ENCODE measurements at regions not wholly inside any gene's neighbourhood (a gene's known extent, or its start where the extent isn't known, plus 50 kb on each side); places are given as distances from the start of the nearest gene placed in this dataset.
"Not testable (repeated sequence)": the region's sequence is repeated elsewhere in the genome, so short reads cannot be mapped to it uniquely, and the experiment has no call there.

DNA sequence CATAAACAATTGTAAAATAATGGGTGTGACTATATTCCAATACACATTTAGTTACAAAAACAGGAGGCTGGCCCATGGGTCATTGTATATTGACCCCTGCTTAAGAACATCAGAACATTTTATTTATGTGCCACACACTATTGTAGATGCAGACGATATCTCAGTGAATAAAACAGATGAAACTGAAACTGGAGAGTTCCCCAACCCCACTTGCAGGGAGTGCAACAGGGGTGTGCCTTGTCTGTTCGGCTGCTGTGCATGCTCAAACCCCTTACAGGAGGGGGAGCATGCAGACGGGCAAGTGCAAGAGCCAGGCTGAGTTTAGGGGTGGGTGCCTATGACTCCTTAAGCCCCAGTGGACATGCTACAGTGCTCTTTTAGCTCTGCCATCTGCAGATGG is 509.6 kb downstream of the IGSF11 start:
- TF ChIP-seq GATA1 (IDR thresholded peaks at IDR 0.05; ENCODE audit: low read depth, low read length): no peak
- TF ChIP-seq POLR2A (IDR thresholded peaks at IDR 0.05; ENCODE audit: low read length): no peak
- DNase-seq: no peak

- no peak for TF ChIP-seq POLR2A (IDR thresholded peaks at IDR 0.05; ENCODE audit: low read length)
- no peak for TF ChIP-seq GATA1 (IDR thresholded peaks at IDR 0.05; ENCODE audit: low read depth, low read length)
These were observed 507.7 kb downstream of the IGSF11 start for GRCh38 chr3:118526758-118527513.

DNA sequence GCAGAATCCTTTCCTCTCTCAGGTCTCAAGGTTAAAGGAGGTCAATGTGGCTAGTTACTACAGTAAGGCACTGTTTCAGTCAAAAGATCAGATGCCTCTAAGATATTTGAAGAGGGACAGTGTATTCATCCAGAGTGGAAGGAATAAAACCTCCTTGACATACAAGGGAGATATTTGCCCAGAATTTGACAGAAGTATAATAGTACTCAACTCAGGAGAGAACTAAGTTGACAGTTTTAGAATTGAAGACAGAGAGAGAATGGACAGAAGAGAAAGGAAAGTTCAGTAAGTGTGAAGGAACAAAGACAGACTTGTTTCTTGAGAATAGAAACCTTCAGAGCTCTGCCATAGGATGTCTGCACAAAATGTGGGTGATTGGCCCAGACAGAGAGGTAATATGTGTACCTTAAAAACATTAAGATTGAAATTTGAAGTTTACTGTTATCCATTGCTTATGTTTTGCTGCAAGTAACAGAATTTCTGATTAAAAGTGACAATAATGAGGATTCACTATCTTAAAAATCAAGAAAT is 507.1 kb downstream of the IGSF11 start:
- no peak for DNase-seq
- TF ChIP-seq POLR2A (IDR thresholded peaks at IDR 0.05; ENCODE audit: low read length) (no peak), GATA1 (IDR thresholded peaks at IDR 0.05; ENCODE audit: low read depth, low read length) (no peak)

More at GRCh38 chr3:118526758-118527513, 507.7 kb downstream of the IGSF11 start:
- peak in 1 of 2 experiments; percentile 37 for DNase-seq

DNA sequence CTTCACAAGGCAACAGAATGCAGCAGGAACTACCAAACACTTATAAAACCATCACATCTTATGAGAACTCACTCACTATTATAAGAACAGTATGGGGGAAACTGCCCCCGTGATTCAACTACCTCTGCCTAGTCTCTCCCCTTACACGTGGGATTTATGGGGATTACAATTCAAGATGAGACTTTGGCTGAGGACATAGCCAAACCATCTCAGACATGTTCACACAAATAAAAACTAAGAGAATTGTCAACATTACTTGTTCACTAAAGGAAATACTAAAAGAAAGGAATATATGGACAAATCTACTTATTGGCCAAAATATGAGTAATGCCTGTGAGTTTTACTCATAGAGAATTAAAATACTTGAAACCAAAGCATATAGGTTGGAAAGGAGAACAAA is 505.1 kb downstream of the IGSF11 start:
- DNase-seq: no peak
- TF ChIP-seq POLR2A (IDR thresholded peaks at IDR 0.05; ENCODE audit: low read length) (no peak), GATA1 (IDR thresholded peaks at IDR 0.05; ENCODE audit: low read depth, low read length) (no peak)

GRCh38 chr3:118530350-118530922 is 504.2 kb downstream of the IGSF11 start:
- peak; percentile 19 to 71 for DNase-seq
- TF ChIP-seq GATA1 (IDR thresholded peaks at IDR 0.05; ENCODE audit: low read depth, low read length) (no peak), POLR2A (IDR thresholded peaks at IDR 0.05; ENCODE audit: low read length) (no peak)

- peak; percentile 43 to 67 for DNase-seq
These were observed 503.7 kb downstream of the IGSF11 start for GRCh38 chr3:118530927-118531356.

- TF ChIP-seq GATA1 (IDR thresholded peaks at IDR 0.05; ENCODE audit: low read depth, low read length) (no peak), POLR2A (IDR thresholded peaks at IDR 0.05; ENCODE audit: low read length) (no peak)
- DNase-seq: no peak
These were observed 502.8 kb downstream of the IGSF11 start for GRCh38 chr3:118531816-118532215.

DNA sequence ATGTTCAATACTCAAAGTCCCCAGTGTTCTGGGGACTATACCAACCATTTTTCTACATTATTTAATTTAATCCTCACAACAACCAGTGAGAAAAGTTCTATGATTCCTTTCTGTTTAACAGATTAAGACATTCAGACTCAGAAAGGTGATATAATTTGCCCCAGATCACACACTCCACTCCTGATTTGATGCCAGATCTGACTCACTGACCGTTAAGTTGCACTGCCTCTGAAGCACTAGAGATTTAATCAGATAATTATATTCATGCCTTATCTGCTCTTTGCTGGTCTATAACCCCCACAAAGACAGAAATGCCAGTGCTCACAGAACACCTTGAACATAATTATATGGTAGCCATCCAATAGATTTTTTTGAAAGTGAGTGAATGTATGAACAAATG is 501.0 kb downstream of the IGSF11 start:
- TF ChIP-seq GATA1 (IDR thresholded peaks at IDR 0.05; ENCODE audit: low read depth, low read length) (no peak), POLR2A (IDR thresholded peaks at IDR 0.05; ENCODE audit: low read length) (no peak)
- peak in 1 of 2 experiments; percentile 6 for DNase-seq

GRCh38 chr3:118534519-118534918 is 500.1 kb downstream of the IGSF11 start:
- DNase-seq: no peak
- TF ChIP-seq GATA1 (IDR thresholded peaks at IDR 0.05; ENCODE audit: low read depth, low read length) (no peak), POLR2A (IDR thresholded peaks at IDR 0.05; ENCODE audit: low read length) (no peak)

DNA sequence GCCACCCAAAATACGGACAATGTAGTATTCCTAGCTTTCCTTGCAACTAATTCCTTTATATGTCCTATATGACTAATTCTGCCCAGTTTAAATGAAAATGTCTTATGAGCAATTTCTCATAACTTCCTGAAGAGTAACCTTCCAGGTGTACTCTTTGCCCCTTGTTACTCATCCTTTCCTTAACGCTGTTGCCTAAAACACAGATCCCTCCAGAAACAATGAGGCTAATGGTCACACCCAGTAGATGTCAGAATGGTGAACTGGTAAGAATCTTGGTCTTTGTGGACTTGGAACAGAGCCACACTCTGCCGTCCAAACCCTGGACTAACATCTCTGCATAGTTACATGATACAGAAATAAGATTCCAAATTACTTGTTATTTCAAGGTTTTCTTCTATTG is 497.9 kb downstream of the IGSF11 start:
- TF ChIP-seq GATA1 (IDR thresholded peaks at IDR 0.05; ENCODE audit: low read depth, low read length): no peak
- no peak for TF ChIP-seq POLR2A (IDR thresholded peaks at IDR 0.05; ENCODE audit: low read length)
- no peak for DNase-seq

DNA sequence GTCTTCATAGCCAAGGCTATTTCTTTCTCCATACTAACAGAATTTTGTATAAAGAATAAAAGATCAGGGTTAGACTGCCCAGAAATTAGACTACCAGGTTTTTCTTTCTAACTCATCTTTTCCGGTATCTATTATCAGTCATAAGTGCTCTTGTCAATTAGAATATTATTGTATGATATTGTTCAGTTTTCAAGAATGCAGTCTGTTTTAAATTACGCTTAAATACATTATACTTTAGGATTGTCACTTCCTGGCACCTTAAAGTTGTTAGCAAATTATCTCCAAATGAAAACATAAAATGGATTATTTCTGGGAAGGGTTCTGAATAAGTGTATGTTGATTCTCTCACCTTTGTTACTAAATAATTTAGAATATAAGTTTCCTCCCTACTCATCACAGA is 497.2 kb downstream of the IGSF11 start:
- TF ChIP-seq GATA1 (IDR thresholded peaks at IDR 0.05; ENCODE audit: low read depth, low read length) (no peak), POLR2A (IDR thresholded peaks at IDR 0.05; ENCODE audit: low read length) (no peak)
- no peak for DNase-seq

DNA sequence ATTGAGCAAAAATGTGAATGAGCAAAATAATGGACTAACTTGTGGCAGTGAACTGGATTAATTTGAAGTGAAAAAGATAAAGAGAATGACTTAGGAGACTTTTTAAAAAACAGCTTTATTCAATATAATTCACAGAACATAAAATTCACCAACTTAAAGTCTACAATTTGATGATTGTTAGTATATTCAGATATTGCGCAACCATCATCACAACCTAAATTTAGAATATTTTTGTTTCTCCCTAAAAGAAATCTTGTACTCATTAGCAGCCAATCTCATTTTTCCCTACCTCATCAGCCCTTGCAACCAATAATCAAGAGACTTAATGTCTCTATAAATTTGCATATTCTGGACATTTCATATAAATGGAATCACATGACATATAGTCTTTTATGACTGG is 496.5 kb downstream of the IGSF11 start:
- no peak for DNase-seq
- no peak for TF ChIP-seq POLR2A (IDR thresholded peaks at IDR 0.05; ENCODE audit: low read length)
- no peak for TF ChIP-seq GATA1 (IDR thresholded peaks at IDR 0.05; ENCODE audit: low read depth, low read length)

DNA sequence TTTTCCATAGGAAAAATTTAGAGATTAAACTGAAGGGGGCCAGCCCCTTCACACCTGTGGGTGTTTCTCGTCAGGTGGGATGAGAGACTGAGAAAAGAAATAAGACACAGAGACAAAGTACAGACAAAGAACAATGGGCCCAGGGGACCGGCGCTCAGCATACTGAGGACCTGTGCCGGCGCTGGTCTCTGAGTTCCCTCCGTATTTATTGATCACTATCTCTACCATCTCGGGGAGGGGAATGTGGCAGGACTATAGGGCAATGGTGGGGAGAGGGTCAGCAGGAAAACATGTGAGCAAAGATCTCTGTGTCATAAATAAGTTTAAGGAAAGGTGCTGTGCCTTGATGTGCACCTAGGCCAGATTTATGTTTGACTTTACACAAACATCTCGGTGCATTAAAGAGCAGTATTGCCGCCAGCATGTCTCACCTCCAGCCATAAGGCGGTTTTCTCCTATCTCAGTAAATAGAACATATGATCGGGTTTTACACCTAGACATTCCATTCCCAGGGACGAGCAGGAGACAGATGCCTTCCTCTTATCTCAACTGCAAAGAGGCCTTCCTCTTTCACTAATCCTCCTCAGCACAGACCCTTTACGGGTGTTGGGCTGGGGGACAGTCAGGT is 494.7 kb downstream of the IGSF11 start:
- not testable (repeated sequence) for DNase-seq

GRCh38 chr3:118540448-118540821 is 494.2 kb downstream of the IGSF11 start:
- not testable (repeated sequence) for DNase-seq

GRCh38 chr3:118540826-118541225 is 493.8 kb downstream of the IGSF11 start:
- DNase-seq: no peak
- TF ChIP-seq POLR2A (IDR thresholded peaks at IDR 0.05; ENCODE audit: low read length) (no peak), GATA1 (IDR thresholded peaks at IDR 0.05; ENCODE audit: low read depth, low read length) (no peak)
